HG03159 (cell line): ENCODE measurements at regions not wholly inside any gene's neighbourhood (a gene's known extent, or its start where the extent isn't known, plus 50 kb on each side); places are given as distances from the start of the nearest gene placed in this dataset.

Source experiments
- ATAC-seq: cut with Tn5 transposase; IDR thresholded peaks from one replicate; pipeline ENCODE4 v1.9.1; 2021; ENCODE audit warnings: mild to moderate bottlenecking, moderate library complexity; ENCODE audit not compliant: unreplicated experiment

DNA sequence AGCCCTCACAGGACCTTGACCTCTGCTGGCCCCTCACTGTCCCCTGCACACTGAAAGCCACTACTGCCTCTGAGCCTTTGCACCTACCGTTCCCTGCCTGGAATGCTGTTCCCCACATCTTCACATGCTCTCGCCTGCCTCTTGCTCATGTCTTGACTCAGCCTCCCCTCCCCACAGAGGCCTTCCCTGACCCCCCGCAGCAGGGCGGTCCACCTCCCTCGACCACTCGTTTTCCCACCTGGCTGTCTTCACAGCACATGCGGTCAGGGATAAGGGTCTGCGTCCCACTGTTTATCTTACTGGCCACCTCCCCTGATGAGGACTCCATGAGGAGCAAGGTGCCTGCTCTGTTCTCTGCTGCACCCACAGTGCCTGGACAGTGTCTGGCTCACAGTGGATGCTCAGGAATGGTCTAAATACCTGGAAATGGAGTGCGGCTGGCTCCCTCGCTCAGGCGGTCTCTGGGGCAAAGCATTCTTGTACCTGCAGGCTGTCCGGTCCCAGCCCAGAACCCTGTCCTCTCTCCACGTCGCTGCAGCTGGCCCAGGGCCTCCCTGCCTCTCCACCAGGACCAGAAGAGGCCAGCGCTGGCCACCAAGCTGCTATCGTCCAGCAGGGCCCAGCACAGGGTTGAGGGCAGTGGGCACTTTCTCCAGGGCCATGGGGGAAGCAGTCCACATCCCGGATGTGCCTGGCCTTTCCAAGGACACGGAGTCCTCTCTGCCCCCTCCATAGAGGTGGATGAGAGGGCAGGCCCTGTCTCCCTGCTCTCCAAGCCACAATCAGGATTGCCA, 107.4 kb downstream of the NCOR2 start:
- ATAC-seq: no peak

- no peak for ATAC-seq
These were observed 108.2 kb downstream of the NCOR2 start for GRCh38 chr12:124458992-124459851.

DNA sequence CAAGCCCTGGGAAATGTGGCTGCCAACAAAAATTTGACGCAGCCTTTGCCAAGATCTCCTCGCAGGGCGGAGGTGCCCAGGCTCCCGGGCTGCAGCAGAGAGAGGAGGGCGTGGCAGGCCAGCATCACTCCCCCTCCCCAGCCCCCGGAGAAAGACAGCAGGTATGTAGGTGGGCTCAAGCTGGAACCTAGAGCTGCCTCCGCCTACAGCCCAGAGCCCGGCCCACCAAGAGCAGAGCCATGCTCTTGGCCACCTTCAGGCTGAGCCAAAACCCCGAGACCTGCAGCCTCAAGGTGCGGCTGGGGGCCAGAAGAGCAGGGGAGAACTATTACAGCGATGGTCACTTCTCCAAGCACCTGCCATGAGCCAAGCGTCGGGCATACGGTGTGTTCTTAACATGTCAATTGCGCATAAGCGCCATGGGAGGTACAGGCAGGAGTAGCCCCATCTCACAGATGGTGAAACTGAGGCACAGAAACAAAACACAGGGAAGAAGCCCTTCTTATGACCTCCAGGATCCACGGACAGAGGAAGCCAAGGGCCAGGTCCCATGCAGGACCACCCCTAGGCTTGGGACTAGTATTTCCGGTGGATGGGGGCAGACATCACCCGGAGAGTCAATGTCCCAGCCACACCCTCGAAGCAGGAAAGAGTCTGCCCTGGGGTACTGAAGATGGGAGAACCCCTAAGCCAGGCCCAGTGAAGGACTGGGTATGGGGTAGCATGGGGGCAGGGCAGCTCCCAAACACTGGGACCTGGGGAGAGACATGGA, 109.0 kb downstream of the NCOR2 start:
- ATAC-seq: no peak

DNA sequence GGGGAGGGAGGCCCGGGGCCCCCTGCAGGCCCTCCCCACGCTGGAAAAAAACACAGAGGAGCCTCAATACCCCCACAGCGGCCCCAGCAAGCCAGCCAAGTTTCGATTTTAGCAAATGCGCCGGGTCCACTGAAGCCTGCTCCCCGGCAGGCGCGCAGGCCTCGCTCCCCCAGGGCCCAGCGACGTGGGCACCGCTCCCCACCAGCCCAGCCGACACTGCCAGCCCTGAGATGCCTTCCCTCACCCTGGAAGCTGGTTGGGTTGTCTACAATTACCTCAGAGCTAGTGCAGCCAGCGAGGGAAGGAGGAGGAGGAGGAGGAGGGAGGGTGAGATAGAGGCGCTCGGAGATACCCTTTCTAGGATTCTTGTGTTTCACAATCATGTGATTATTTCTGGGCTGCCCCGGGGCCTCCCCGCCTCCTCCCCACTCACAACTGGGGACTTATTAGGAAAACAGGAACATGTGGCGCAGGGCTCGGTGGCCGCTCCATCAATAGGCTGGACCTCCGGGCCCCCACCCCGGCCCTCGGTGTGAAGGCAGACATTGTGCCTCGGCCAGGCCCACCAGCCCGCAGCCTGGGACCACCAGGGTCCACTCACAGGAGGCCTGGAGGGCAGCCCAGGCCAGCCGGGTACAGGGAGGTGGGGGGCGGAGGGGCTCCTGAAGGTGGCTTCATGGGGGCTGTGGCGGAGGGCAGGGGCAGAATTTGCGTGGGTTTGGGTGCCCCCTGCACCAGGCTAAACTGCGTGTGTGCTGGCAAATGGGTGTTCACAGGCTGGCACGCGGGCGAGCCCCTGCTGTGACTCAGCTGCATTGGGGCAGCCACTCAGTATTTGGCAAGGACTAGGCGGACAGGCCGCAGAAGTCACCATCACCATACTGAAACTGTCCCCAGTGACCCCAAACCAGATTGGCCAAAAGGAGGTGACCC, 109.9 kb downstream of the NCOR2 start:
- no peak for ATAC-seq

GRCh38 chr12:124456652-124457152, 110.7 kb downstream of the NCOR2 start:
- ATAC-seq: no peak

DNA sequence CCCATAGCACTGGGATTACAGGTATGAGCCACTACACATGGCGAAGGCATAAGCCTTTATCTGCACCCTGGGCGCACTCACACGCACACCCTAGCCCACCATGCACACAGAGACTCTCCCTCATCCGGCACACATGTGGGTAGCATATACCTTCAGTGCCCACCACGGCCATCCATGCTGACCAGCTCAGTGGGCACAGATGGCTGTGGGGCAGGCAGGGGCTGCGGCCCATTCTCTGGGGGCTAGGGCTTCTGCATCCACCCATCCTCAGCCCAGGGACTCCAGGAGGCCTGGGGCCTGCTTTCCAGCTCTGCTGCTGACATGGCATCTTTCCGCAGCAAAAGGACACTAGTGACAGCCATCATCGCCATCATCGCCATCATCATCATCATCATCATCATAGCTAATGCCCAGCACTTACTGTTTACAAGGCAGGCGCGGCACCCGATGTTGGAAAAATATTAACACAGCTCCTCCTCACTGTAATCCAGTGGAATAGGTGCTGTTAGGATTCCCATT, 111.2 kb downstream of the NCOR2 start:
- ATAC-seq: no peak

DNA sequence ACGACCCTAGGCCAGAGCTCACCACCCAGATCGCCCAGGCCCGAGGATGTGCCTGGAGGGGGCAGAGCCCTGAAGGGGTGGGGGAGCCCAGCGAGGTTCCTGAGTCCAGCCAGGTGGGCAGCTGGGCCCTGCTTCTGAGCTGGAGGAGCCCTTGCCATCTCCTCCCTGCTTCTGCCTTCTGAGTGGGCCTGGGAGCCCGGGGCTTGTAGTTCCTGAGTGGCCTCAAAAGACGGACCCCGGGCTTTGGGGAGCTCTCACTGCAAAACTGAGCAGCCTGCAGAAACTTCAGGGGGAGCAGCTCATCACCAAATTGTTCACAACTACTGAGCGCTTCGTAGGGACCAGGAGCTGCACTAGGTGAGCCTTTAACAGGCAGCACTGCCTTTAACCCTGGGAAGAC, 112.1 kb downstream of the NCOR2 start:
- no peak for ATAC-seq

DNA sequence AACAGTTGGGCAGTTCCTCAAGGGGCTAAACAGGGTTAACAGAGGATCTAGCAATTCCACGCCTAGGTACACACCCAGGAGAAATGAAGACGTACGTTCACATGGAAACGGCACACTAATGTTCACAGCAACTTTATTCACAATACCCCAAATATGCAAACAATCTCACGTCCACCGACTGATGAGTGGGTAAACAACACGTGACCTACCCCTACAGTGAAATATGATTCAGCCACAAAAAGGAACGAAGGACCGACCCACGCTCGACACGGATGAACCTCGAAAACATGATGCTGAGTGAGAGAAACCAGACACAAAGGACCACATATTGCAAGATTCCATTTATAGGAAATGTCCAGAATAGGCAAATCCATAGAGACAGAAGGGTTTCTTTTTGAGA, 112.7 kb downstream of the NCOR2 start:
- ATAC-seq: no peak

GRCh38 chr12:124454352-124454725, 113.1 kb downstream of the NCOR2 start:
- no peak for ATAC-seq

- ATAC-seq: peak; percentile 74
These were observed 113.7 kb downstream of the NCOR2 start for GRCh38 chr12:124453419-124454351.

DNA sequence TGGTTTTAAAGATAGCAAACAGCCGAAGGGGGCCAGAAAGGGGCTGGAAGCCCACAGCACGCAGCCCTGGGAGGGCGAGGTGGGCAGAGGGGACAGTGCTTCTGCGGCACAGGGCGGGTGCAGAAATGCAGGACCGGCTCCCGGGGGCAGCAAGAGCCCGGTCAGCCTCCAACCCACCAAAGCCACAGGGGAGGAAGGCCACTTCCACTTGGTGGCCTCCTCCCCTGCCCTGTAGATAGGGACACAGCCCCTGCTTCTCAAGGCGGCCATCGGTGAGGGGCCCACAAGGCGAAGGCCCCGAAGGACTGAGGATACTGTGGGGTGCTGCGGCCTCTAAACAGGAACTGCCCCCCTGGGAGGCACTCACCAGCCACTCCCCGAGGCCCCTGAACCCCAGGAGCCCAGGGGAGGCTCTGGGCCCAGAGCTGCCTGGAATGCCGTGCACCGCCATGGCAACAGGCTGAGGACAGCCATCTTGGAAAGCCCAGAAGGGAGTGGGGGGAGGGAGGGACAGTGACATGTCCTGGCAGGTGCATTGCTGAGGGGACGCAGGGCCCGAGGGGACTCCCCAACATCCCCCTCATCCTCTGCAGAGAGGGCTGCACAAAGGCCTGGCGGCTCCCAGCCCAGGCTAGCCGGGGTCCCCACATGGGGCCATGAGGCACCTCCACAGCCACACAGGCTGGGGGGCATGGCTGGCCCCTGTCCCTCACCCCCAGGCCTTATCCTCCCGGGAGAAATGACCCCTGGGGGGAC, 114.7 kb downstream of the NCOR2 start:
- ATAC-seq: no peak

DNA sequence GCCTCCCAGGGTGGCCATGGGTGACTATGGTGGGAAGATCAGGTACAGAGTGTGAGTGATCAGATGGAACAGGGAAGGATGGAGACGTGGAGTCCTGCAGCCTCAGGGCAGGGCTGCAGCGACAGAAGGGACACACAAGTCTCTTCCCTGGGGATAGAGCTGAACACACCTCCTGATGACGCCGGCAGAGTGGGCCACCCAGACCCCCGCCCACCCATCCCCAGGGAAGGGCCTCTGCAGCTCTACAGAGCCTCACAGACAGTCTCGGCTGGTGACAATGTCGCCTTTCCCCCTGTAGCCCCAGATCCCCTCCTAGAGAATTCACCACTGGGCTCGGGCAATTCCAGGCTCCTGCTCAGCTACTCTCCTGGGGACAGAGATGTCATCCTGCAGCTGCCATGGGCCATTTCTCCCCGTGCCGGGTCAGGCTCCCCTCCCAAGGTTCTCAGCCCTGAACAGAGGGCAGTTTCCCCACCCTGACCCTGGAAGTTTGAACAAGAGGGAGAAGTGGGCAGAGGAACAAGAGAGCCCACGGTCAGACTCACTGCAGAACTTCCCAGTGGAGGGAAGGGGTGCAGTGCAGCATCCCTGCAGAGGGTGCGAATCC, 115.7 kb downstream of the NCOR2 start:
- no peak for ATAC-seq

DNA sequence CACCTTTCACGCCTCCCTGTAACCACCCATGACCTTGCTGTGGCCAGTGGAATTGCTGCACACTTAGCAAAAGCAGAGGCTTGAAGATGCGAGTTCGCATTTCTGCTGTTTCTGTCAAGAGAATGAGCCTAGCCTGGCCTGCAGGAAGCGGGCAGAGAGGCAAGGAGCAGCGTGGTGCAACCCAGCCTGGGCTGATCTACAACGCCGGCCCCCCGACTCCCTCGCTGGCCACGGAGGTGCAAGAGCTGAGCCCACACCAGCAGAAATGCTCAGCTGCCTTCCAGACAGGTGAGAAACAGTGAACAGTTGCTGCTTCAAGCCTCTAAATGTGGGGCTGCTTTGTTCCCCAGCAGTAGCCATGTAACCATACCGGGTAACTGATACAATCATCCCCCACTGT, 116.4 kb downstream of the NCOR2 start:
- ATAC-seq: no peak

- no peak for ATAC-seq
These were observed 117.0 kb downstream of the NCOR2 start for GRCh38 chr12:124450376-124450750.

DNA sequence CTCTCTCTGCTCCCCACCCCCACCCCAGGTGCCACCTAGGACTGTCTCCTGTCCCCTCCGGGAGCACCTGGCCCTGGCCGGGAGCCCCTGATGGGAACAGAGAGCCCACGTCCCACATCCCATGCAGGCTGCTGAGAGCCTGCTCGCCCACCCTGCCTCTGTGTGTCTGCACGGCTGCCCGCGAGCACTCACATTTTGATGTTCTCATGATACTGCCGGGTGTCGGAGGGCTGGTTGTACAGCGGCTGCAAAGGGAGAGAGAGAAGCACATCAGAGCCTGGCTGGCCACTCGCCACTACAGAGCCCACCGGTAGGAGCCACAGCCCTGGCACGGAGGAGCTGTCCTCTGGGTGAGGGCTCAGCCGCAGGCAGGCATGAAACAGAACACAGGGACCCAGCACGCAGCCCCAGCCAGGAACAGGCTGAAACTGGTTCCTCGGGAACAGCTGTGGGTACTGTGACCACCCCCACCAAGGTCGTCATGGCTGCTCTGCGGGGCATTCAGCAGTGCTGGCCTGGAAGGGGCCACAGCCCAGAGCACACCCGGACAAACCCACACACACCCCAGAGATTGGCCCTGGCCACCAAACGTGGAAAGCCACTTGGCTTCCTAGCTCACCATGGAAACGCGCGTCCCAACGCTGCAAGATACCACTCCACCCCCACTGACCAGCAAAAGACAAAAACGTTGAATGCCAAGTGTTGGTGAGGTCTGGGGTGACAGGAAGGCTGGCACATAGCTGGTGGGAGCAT, 117.6 kb downstream of the NCOR2 start:
- ATAC-seq: no peak

DNA sequence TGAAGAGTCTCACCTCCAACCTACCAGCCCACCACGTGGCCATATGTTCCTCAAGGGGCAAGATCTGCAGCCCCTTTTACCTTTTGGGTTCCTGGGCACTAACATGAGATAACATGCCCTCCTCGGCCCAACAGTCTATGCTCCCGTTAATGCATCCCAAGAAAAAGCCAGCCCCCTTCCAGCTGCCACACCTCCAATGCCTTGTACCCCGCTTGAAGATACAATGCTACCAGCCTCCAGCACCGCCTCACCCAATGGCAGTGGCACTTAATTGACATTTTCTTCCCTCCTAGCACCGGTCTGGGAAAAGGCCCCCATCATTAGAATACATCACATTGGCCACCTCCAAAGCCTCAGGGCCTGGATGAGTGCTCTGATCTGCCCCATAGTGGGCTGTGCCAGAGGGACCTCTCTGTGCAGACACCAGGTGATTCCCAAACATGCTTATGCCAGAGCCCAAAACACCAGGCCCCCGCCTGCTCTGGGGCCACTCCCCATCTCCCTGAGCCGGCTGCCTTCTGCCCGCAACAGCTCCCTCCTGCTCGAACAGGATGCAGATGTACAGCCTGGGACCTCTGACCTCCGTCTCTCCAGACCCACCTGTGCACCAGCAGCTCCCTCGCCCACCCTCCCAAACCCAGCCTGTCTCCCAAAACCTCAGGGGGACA, 118.3 kb downstream of the NCOR2 start:
- ATAC-seq: no peak
